ENCODE measurements at regions not wholly inside any gene's neighbourhood (a gene's known extent, or its start where the extent isn't known, plus 50 kb on each side); places are given as distances from the start of the nearest gene placed in this dataset.
"Not testable (repeated sequence)": the region's sequence is repeated elsewhere in the genome, so short reads cannot be mapped to it uniquely, and the experiment has no call there.

DNA sequence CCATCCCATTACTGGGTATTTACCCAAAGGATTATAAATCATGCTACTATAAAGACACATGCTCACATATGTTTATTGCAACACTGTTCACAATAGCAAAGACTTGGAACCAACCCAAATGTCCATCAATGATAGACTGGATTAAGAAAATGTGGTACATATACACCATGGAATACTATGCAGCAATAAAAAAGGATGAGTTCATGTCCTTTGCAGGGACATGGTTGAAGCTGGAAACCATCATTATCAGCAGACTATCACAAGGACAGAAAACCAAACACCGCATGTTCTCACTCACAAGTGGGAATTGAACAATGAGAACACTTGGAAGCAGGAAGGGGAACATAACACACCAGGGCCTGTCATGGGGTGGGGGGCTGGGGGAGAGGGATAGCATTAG is 249.6 kb upstream of the RASGRP1 start:
- TF ChIP-seq, protein P1, sequence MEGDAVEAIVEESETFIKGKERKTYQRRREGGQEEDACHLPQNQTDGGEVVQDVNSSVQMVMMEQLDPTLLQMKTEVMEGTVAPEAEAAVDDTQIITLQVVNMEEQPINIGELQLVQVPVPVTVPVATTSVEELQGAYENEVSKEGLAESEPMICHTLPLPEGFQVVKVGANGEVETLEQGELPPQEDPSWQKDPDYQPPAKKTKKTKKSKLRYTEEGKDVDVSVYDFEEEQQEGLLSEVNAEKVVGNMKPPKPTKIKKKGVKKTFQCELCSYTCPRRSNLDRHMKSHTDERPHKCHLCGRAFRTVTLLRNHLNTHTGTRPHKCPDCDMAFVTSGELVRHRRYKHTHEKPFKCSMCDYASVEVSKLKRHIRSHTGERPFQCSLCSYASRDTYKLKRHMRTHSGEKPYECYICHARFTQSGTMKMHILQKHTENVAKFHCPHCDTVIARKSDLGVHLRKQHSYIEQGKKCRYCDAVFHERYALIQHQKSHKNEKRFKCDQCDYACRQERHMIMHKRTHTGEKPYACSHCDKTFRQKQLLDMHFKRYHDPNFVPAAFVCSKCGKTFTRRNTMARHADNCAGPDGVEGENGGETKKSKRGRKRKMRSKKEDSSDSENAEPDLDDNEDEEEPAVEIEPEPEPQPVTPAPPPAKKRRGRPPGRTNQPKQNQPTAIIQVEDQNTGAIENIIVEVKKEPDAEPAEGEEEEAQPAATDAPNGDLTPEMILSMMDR (IDR thresholded peaks at IDR 0.05; ENCODE audit: low read depth, low read length, poor library complexity, severe bottlenecking) = not testable (repeated sequence)
- TF ChIP-seq EZH2phosphoT487 (IDR thresholded peaks at IDR 0.05; ENCODE audit: borderline replicate concordance, low read length) = not testable (repeated sequence)
